Nephron progenitor cell (in vitro differentiated cells): ENCODE measurements at regions not wholly inside any gene's neighbourhood (a gene's known extent, or its start where the extent isn't known, plus 50 kb on each side); places are given as distances from the start of the nearest gene placed in this dataset.

Source experiments
- DNase-seq: peaks from one replicate; pipeline ENCODE4 v3.0.0; 2021
- H3K27ac Mint-ChIP-seq: 2 replicates; pipeline ENCODE4 v1.8.0; 2021; ENCODE audit warnings: mild to moderate bottlenecking, moderate library complexity, mixed read lengths
- H3K27me3 Mint-ChIP-seq: 2 replicates; pipeline ENCODE4 v1.8.0; 2021; ENCODE audit warnings: mild to moderate bottlenecking, low read depth, mixed read lengths; ENCODE audit not compliant: poor library complexity
- H3K36me3 Mint-ChIP-seq: 2 replicates; pipeline ENCODE4 v1.8.0; 2021; ENCODE audit warnings: low read depth, mixed read lengths
- H3K4me1 Mint-ChIP-seq: 2 replicates; pipeline ENCODE4 v1.8.0; 2021; ENCODE audit warnings: mixed read lengths
- H3K4me3 Mint-ChIP-seq: 2 replicates; pipeline ENCODE4 v1.8.0; 2021; ENCODE audit warnings: mild to moderate bottlenecking, moderate library complexity, mixed read lengths
- H3K9me3 Mint-ChIP-seq: 2 replicates; pipeline ENCODE4 v1.8.0; 2021; ENCODE audit warnings: mild to moderate bottlenecking, moderate library complexity, mixed read lengths
- CTCF ChIP-seq: fragments of 200-600 bp; sonication (generic); IDR thresholded peaks from 2 replicates; pipeline ENCODE4 v1.5.0; 2021; ENCODE audit warnings: antibody characterized with exemption

- H3K9me3 Mint-ChIP-seq, result peaks cover 10% of the 10 kb centered on the region
- no peaks in the 10 kb centered on the region for H3K27me3 Mint-ChIP-seq
- no peak for DNase-seq
- no peak overlapping the region for H3K27ac Mint-ChIP-seq
- TF ChIP-seq CTCF, result no peak
- H3K4me3 Mint-ChIP-seq, result no peak overlapping the region
- H3K4me1 Mint-ChIP-seq, result no peaks in the 10 kb centered on the region
- no peaks in the 10 kb centered on the region for H3K36me3 Mint-ChIP-seq
Measured at GRCh38 chr1:66436378-66437135, 97.4 kb upstream of the SGIP1 start.

- TF ChIP-seq CTCF, result no peak
- Mint-ChIP-seq H3K27ac (no peak overlapping the region), H3K27me3 (no peaks in the 10 kb centered on the region), H3K9me3 (peaks cover 7% of the 10 kb centered on the region), H3K4me3 (no peak overlapping the region), H3K36me3 (no peaks in the 10 kb centered on the region), H3K4me1 (no peaks in the 10 kb centered on the region)
- no peak for DNase-seq
Measured at GRCh38 chr1:66437136-66437401, 96.9 kb upstream of the SGIP1 start.

DNA sequence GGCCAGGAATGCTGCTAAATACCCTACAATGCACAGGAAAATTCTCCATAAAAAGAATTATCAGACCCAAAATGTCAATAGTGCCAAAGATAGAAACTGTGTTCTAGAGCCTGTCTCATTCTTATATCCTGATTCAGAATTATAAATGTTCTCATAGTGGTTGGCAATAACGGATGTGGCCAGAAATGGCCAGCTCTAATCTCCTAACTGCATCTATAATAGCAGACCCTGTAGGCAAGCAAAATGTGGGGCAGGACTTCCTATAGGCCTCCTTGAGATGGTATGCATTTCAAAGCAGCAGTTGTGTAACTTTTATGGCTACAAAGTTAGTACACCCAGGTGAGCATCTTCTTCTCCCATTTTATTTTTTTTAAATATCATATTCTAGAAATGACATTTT, 95.9 kb upstream of the SGIP1 start:
- Mint-ChIP-seq H3K4me3 (no peak overlapping the region), H3K36me3 (no peaks in the 10 kb centered on the region), H3K4me1 (no peaks in the 10 kb centered on the region), H3K27me3 (no peaks in the 10 kb centered on the region), H3K27ac (no peak overlapping the region), H3K9me3 (no peaks in the 10 kb centered on the region)
- no peak for TF ChIP-seq CTCF
- DNase-seq, result no peak

- Mint-ChIP-seq H3K4me3 (no peak overlapping the region), H3K36me3 (no peaks in the 10 kb centered on the region), H3K27ac (no peak overlapping the region), H3K4me1 (peaks cover 2% of the 10 kb centered on the region), H3K27me3 (no peaks in the 10 kb centered on the region), H3K9me3 (no peaks in the 10 kb centered on the region)
- TF ChIP-seq CTCF, result no peak
- DNase-seq, result no peak
Measured at GRCh38 chr1:66438501-66438900, 95.5 kb upstream of the SGIP1 start.

DNA sequence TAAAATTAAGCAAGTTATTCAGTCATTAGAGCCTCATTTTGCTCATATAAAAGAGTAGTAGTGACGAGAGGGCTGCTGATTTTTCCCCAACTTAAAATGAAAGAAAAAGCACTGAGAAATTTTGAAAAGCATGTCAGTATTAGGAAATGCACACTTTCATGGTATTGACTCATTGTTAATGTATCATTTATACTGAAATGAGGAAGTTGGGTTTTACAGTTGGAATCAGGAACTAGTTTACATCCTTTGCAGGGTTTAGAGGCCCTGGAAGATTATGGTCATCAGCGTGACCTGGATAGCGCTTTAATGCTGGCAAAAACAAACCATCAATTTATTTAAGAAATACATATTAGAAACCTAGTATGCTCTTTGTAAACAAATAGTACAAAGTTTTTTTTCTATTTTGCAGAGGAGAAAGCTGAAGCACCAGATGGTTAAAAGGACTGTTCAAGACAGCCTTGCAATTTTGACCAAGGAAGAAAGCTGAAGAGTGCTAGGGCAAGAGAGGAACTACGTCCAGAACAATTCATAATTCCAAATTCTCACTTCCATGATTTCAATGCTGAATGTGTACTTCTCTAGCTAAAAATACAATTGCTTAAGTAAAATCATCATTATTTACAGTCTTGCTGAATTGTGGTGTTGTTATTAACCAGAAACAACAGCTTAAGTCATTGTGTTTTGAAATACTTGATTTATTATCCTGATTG, 94.8 kb upstream of the SGIP1 start:
- H3K27me3 Mint-ChIP-seq, result no peaks in the 10 kb centered on the region
- no peak overlapping the region for H3K27ac Mint-ChIP-seq
- peaks cover 9% of the 10 kb centered on the region for H3K4me1 Mint-ChIP-seq

More for the DNA sequence above, 94.8 kb upstream of the SGIP1 start:
- Mint-ChIP-seq H3K36me3 (no peaks in the 10 kb centered on the region), H3K9me3 (no peaks in the 10 kb centered on the region), H3K4me3 (no peak overlapping the region)
- TF ChIP-seq CTCF, result no peak
- DNase-seq, result no peak
